ENCODE measurements at regions not wholly inside any gene's neighbourhood (a gene's known extent, or its start where the extent isn't known, plus 50 kb on each side); places are given as distances from the start of the nearest gene placed in this dataset.

- TF ChIP-seq, protein P1, sequence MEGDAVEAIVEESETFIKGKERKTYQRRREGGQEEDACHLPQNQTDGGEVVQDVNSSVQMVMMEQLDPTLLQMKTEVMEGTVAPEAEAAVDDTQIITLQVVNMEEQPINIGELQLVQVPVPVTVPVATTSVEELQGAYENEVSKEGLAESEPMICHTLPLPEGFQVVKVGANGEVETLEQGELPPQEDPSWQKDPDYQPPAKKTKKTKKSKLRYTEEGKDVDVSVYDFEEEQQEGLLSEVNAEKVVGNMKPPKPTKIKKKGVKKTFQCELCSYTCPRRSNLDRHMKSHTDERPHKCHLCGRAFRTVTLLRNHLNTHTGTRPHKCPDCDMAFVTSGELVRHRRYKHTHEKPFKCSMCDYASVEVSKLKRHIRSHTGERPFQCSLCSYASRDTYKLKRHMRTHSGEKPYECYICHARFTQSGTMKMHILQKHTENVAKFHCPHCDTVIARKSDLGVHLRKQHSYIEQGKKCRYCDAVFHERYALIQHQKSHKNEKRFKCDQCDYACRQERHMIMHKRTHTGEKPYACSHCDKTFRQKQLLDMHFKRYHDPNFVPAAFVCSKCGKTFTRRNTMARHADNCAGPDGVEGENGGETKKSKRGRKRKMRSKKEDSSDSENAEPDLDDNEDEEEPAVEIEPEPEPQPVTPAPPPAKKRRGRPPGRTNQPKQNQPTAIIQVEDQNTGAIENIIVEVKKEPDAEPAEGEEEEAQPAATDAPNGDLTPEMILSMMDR (conservative IDR thresholded peaks at IDR 0.05; ENCODE audit: low read length): no peak
- no peak for TF ChIP-seq EZH2phosphoT487 (IDR thresholded peaks at IDR 0.05; ENCODE audit: borderline replicate concordance)
Measured at GRCh38 chr3:197369545-197369944, 71.1 kb upstream of the DLG1 start.

All from Loucy (cell line).